ENCODE measurements at regions not wholly inside any gene's neighbourhood (a gene's known extent, or its start where the extent isn't known, plus 50 kb on each side); places are given as distances from the start of the nearest gene placed in this dataset.

DNA sequence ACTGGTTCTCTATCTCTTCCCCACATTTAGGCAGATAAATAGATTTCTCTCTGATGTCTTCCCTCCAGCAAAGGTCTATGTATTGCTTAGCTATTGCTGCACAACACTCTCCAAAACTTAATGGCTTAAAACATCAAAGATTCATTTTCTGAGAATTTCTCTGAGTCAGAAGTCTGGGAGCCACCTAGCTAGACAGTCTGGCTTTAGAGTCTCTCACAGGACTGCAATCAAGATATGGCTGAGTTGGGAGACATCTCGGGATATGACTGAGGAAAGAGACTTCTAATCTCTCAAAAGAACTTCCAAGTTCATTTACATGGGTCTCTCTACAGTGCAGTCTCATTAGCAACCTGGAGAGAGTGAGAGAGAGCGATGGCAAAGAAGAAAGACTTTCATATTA is 553.6 kb upstream of the GHITM start:
- no peaks in the 10 kb centered on the region for H3K9me1 ChIP-seq (ENCODE audit: control insufficient read depth, extremely low read depth, insufficient read depth, low read length)
- H3K9ac ChIP-seq (ENCODE audit: control insufficient read depth, extremely low read depth, insufficient read depth, low read length): no peak overlapping the region
- no peaks in the 10 kb centered on the region for H3K36me3 ChIP-seq (ENCODE audit: control insufficient read depth in 2 of 2, extremely low read depth in 1 of 2, insufficient read depth in 2 of 2, low read length in 2 of 2)
- TF ChIP-seq, protein P1, sequence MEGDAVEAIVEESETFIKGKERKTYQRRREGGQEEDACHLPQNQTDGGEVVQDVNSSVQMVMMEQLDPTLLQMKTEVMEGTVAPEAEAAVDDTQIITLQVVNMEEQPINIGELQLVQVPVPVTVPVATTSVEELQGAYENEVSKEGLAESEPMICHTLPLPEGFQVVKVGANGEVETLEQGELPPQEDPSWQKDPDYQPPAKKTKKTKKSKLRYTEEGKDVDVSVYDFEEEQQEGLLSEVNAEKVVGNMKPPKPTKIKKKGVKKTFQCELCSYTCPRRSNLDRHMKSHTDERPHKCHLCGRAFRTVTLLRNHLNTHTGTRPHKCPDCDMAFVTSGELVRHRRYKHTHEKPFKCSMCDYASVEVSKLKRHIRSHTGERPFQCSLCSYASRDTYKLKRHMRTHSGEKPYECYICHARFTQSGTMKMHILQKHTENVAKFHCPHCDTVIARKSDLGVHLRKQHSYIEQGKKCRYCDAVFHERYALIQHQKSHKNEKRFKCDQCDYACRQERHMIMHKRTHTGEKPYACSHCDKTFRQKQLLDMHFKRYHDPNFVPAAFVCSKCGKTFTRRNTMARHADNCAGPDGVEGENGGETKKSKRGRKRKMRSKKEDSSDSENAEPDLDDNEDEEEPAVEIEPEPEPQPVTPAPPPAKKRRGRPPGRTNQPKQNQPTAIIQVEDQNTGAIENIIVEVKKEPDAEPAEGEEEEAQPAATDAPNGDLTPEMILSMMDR (optimal IDR thresholded peaks at IDR 0.05 in 1 of 3, IDR thresholded peaks at IDR 0.05 in 1 of 3, conservative IDR thresholded peaks at IDR 0.05 in 1 of 3; ENCODE audit: extremely low read depth in 1 of 3, insufficient read depth in 2 of 3, low read length in 3 of 3): no peak
- TF ChIP-seq EZH2 (IDR thresholded peaks at IDR 0.05; ENCODE audit: low read length): no peak
- DNase-seq (ENCODE audit: low read depth, low spot score): no peak
- no peaks in the 10 kb centered on the region for H3K4me1 ChIP-seq (ENCODE audit: control insufficient read depth, extremely low read depth, insufficient read depth, low read length)
- no peaks in the 10 kb centered on the region for H3K79me2 ChIP-seq (ENCODE audit: control insufficient read depth, insufficient read depth, low read length)
- no peak overlapping the region for H2AFZ ChIP-seq (ENCODE audit: control insufficient read depth, low read length)
- H3K4me3 ChIP-seq (ENCODE audit: control insufficient read depth in 2 of 3, extremely low read depth in 1 of 3, insufficient read depth in 2 of 3, low read depth in 1 of 3, low read length in 3 of 3): no peak overlapping the region
- no peak for FAIRE-seq
- no peak overlapping the region for H3K27ac ChIP-seq (ENCODE audit: control insufficient read depth, insufficient read depth, low read length)
- H3K27me3 ChIP-seq (ENCODE audit: control insufficient read depth, extremely low read depth, insufficient read depth, low read length): no peaks in the 10 kb centered on the region
- no peak overlapping the region for H3K4me2 ChIP-seq (ENCODE audit: control insufficient read depth, extremely low read depth, insufficient read depth, low read depth, low read length)
- H3K9me3 ChIP-seq (ENCODE audit: control insufficient read depth, low read depth, low read length): no peaks in the 10 kb centered on the region
- dilution Hi-C loops (cut with MboI; ENCODE audit: extremely low pct_ligation_motif_present, low sequenced_read_pairs): no loop called here
- no peaks in the 10 kb centered on the region for H4K20me1 ChIP-seq (ENCODE audit: control insufficient read depth, extremely low read depth, insufficient read depth, low read length)

DNA sequence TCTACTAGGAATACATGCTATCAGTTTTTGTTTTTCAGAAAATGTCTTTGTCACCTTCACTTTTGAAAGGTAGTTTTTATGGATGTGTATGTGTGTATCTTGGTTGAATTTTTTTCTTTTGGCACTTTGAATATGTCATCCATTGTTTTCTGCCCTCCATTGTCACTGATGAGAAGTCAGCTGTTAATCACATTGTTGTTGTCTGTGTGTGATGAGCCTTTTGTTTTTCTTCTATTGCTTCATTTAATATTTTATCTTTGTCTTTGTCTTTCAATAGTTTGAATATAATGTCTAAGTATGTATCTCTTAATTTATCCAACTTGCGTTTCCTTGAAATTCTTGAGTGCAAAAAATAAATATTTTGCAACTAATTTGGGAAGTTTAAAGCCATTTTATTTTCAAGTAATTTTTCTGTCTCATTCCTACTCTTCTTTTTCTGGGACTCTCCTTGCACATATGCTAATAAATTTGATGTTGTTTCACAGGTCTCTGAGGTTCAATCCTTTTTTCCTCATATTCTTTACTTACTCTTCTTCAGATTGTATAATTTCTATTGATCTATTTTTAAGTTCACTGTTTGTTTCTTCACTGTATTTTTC is 546.9 kb upstream of the GHITM start:
- no peaks in the 10 kb centered on the region for H3K79me2 ChIP-seq (ENCODE audit: control insufficient read depth, insufficient read depth, low read length)
- H3K27ac ChIP-seq (ENCODE audit: control insufficient read depth, insufficient read depth, low read length): no peak overlapping the region
- H3K9ac ChIP-seq (ENCODE audit: control insufficient read depth, extremely low read depth, insufficient read depth, low read length): no peak overlapping the region
- H2AFZ ChIP-seq (ENCODE audit: control insufficient read depth, low read length): no peak overlapping the region
- H3K4me1 ChIP-seq (ENCODE audit: control insufficient read depth, extremely low read depth, insufficient read depth, low read length): no peaks in the 10 kb centered on the region
- no peak overlapping the region for H3K4me2 ChIP-seq (ENCODE audit: control insufficient read depth, extremely low read depth, insufficient read depth, low read depth, low read length)
- no peak for TF ChIP-seq EZH2 (IDR thresholded peaks at IDR 0.05; ENCODE audit: low read length)
- TF ChIP-seq, protein P1 (optimal IDR thresholded peaks at IDR 0.05 in 1 of 3, IDR thresholded peaks at IDR 0.05 in 1 of 3, conservative IDR thresholded peaks at IDR 0.05 in 1 of 3; ENCODE audit: extremely low read depth in 1 of 3, insufficient read depth in 2 of 3, low read length in 3 of 3): no peak
- no peaks in the 10 kb centered on the region for H4K20me1 ChIP-seq (ENCODE audit: control insufficient read depth, extremely low read depth, insufficient read depth, low read length)
- DNase-seq (ENCODE audit: low read depth, low spot score) (no peak), FAIRE-seq (no peak)
- no peaks in the 10 kb centered on the region for H3K27me3 ChIP-seq (ENCODE audit: control insufficient read depth, extremely low read depth, insufficient read depth, low read length)
- dilution Hi-C loops (cut with MboI; ENCODE audit: extremely low pct_ligation_motif_present, low sequenced_read_pairs): no loop called here
- peaks cover 3% of the 10 kb centered on the region for H3K9me3 ChIP-seq (ENCODE audit: control insufficient read depth, low read depth, low read length)
- H3K9me1 ChIP-seq (ENCODE audit: control insufficient read depth, extremely low read depth, insufficient read depth, low read length): no peaks in the 10 kb centered on the region
- no peaks in the 10 kb centered on the region for H3K36me3 ChIP-seq (ENCODE audit: control insufficient read depth in 2 of 2, extremely low read depth in 1 of 2, insufficient read depth in 2 of 2, low read length in 2 of 2)
- H3K4me3 ChIP-seq (ENCODE audit: control insufficient read depth in 2 of 3, extremely low read depth in 1 of 3, insufficient read depth in 2 of 3, low read depth in 1 of 3, low read length in 3 of 3): no peak overlapping the region

All from keratinocyte (primary cell).